Lung (tissue), 11 donors: ENCODE measurements at regions not wholly inside any gene's neighbourhood (a gene's known extent, or its start where the extent isn't known, plus 50 kb on each side); places are given as distances from the start of the nearest gene placed in this dataset.
A peak's percentile ranks its signal among the peaks of the same experiment; 100 is the strongest.

Experiments used
- ATAC-seq: fragments of 200-7000 bp; cut with Tn5 transposase; one replicate; pipeline ENCODE4 v1.9.1; 2020; ENCODE audit warnings: moderate number of reproducible peaks; ENCODE audit not compliant: insufficient read depth, low FRiP score
- DNase-seq, 3 donors: peaks; one replicate each; pipeline ENCODE4 v3.0.0-alpha.2; 2013 to 2017
- H3K27ac ChIP-seq, 2 donors: one replicate each; pipeline ENCODE4 v1.5.1; 2013; ENCODE audit warnings: mild to moderate bottlenecking in 2 of 2, moderate library complexity in 2 of 2, control low read depth in 1 of 2, inconsistent platforms in 1 of 2, low read depth in 1 of 2, low read length in 1 of 2
- H3K27me3 ChIP-seq, 3 donors: one replicate each; pipeline ENCODE4 v1.5.1; 2013; ENCODE audit warnings: low read length in 2 of 3; ENCODE audit not compliant: control insufficient read depth in 3 of 3, insufficient read depth in 3 of 3
- H3K36me3 ChIP-seq, 4 donors: one replicate each; pipeline ENCODE4 v1.5.1; 2013; ENCODE audit warnings: low read length in 4 of 4, mild to moderate bottlenecking in 1 of 4, moderate library complexity in 1 of 4; ENCODE audit not compliant: control insufficient read depth in 4 of 4, insufficient read depth in 4 of 4
- H3K4me1 ChIP-seq, 5 donors: one replicate each; pipeline ENCODE4 v1.5.1; 2013; ENCODE audit warnings: low read length in 5 of 5, mild to moderate bottlenecking in 2 of 5, moderate library complexity in 1 of 5; ENCODE audit not compliant: control insufficient read depth in 5 of 5, insufficient read depth in 5 of 5
- H3K4me3 ChIP-seq: one replicate; pipeline ENCODE4 v1.5.1; 2013; ENCODE audit warnings: mild to moderate bottlenecking, control low read depth, moderate library complexity
- H3K9ac ChIP-seq, 2 donors: one replicate each; pipeline ENCODE4 v1.5.1; 2013; ENCODE audit warnings: low read length in 2 of 2, control low read depth in 1 of 2; ENCODE audit not compliant: insufficient read depth in 1 of 2
- H3K9me3 ChIP-seq, 4 donors: one replicate each; pipeline ENCODE4 v1.5.1; 2013; ENCODE audit warnings: low read length in 3 of 4, mild to moderate bottlenecking in 1 of 4, moderate library complexity in 1 of 4; ENCODE audit not compliant: control insufficient read depth in 4 of 4, insufficient read depth in 3 of 4
- CTCF ChIP-seq: IDR thresholded peaks from 2 replicates; pipeline ENCODE4 v1.5.1; 2012; ENCODE audit warnings: mild to moderate bottlenecking; ENCODE audit errors: control extremely low read depth, extremely low read depth
- WGBS, 2 donors: extraction: QIAGEN DNeasy Blood & Tissue Kit; methylation state at CpG; one replicate each; pipeline ENCODE4 v1.1.7; 2013; 5-methylcytosine and 5-hydroxymethylcytosine counted together
- donor health status: control.
- donor health status: control.
- donor health status: Bipolar disorder and iron deficiency.
- donor health status: healthy.
- donor health status: DM: yes; HTN: yes; CAD: no.

GRCh38 chr6:126747728-126748540 is 370.5 kb upstream of the RSPO3 start:
- DNase-seq (no peak), ATAC-seq (no peak)
- Histone ChIP-seq H3K4me1 (peaks cover 0 to 1% (median 0%) of the 10 kb centered on the region in 5 donors), H3K9ac (no peak overlapping the region), H3K9me3 (peaks cover 0 to 7% (median 0%) of the 10 kb centered on the region in 4 donors), H3K36me3 (no peaks in the 10 kb centered on the region), H3K4me3 (no peak overlapping the region), H3K27ac (no peak overlapping the region), H3K27me3 (no peaks in the 10 kb centered on the region)
- TF ChIP-seq CTCF: no peak
- 83 to 87% methylated on average over 4 of the region's 4 CpGs for WGBS, 2 donors

GRCh38 chr6:126753606-126754005 is 364.9 kb upstream of the RSPO3 start:
- DNase-seq (peak in 2 of 3 donors; percentile 48 to 78), ATAC-seq (no peak)
- no peak overlapping the region for H3K9ac ChIP-seq
- 72 to 75% methylated on average over 1 of the region's 1 CpG for whole genome bisulfite sequencing, 2 donors
- peaks cover 0 to 9% (median 0%) of the 10 kb centered on the region in 5 donors for H3K4me1 ChIP-seq
- no peak overlapping the region for H3K4me3 ChIP-seq
- peaks cover 0 to 2% (median 0%) of the 10 kb centered on the region in 4 donors for H3K9me3 ChIP-seq
- H3K27me3 ChIP-seq: no peaks in the 10 kb centered on the region
- TF ChIP-seq CTCF: no peak
- H3K36me3 ChIP-seq: no peaks in the 10 kb centered on the region
- no peak overlapping the region for H3K27ac ChIP-seq

- ATAC-seq (no peak), DNase-seq (no peak)
- Histone ChIP-seq H3K9me3 (no peaks in the 10 kb centered on the region), H3K27ac (no peak overlapping the region), H3K9ac (no peak overlapping the region), H3K27me3 (no peaks in the 10 kb centered on the region), H3K4me3 (no peak overlapping the region), H3K36me3 (no peaks in the 10 kb centered on the region), H3K4me1 (no peaks in the 10 kb centered on the region)
- 76 to 85% methylated on average over 3 of the region's 3 CpGs for WGBS, 2 donors
- no peak for TF ChIP-seq CTCF
Measured at GRCh38 chr6:126761854-126762253, 356.6 kb upstream of the RSPO3 start.
